ENCODE measurements at regions not wholly inside any gene's neighbourhood (a gene's known extent, or its start where the extent isn't known, plus 50 kb on each side); places are given as distances from the start of the nearest gene placed in this dataset.

- peak; percentile 88 for ATAC-seq (ENCODE audit: low read depth)
- peak overlapping the region; percentile 32; the same call in 1 of the 2 replicates for H3K4me2 ChIP-seq (ENCODE audit: low read depth, low read length)
Observed at GRCh38 chr12:93229494-93230325, 148.0 kb upstream of the NUDT4 start.

More at GRCh38 chr12:93229494-93230325, 148.0 kb upstream of the NUDT4 start:
- peak overlapping the region; percentile 90 for H3K27ac ChIP-seq (ENCODE audit: insufficient read depth, low read length)
- H3K36me3 ChIP-seq (ENCODE audit: control insufficient read depth, insufficient read depth, low read length): no peaks in the 10 kb centered on the region
- peak overlapping the region; percentile 72; the same call in 2 of the 3 replicates for H2BK15ac ChIP-seq (ENCODE audit: low read depth, low read length)
- peak overlapping the region; percentile 68; the same call in 1 of the 2 replicates for H3K56ac ChIP-seq (ENCODE audit: extremely low read depth, insufficient read depth, low read length)
- H3K14ac ChIP-seq (replicated peaks; ENCODE audit: low read depth, low read length): peak overlapping the region; percentile 89
- H3K4me1 ChIP-seq (ENCODE audit: control insufficient read depth, insufficient read depth, low read length): peaks cover 5% of the 10 kb centered on the region
- peak overlapping the region; percentile 87 for H2AK5ac ChIP-seq (ENCODE audit: low read depth, low read length)
- no peak overlapping the region for H3K9ac ChIP-seq (ENCODE audit: low read depth, low read length)
- peak overlapping the region; percentile 86 for H3K18ac ChIP-seq (ENCODE audit: low read depth, low read length)
- no peak overlapping the region for H2AK9ac ChIP-seq (replicated peaks; ENCODE audit: low read depth, low read length, poor library complexity)
- BruUV-seq (replicated peaks): no TSS peak
- no peaks in the 10 kb centered on the region for H4K20me1 ChIP-seq (ENCODE audit: insufficient read depth, low read length)
- no peaks in the 10 kb centered on the region for H3K79me1 ChIP-seq (ENCODE audit: low read depth in 1 of 2, low read length in 2 of 2)
- H4K91ac ChIP-seq (ENCODE audit: insufficient read depth, low read depth, low read length): peak overlapping the region; percentile 90
- POLR2A ChIA-PET (ENCODE audit: unreplicated experiment): no interaction called here
- no peaks in the 10 kb centered on the region for H3K9me3 ChIP-seq (ENCODE audit: control insufficient read depth, insufficient read depth, low read length)
- H2AFZ ChIP-seq (replicated peaks; ENCODE audit: low read length, poor library complexity): peak overlapping the region; percentile 79
- peak overlapping the region; percentile 21; the same call in 1 of the 2 replicates for H4K5ac ChIP-seq (ENCODE audit: low read depth, low read length)
- peak overlapping the region; percentile 45 to 92 for H4K8ac ChIP-seq (ENCODE audit: low read depth in 2 of 2, low read length in 2 of 2)
- peak overlapping the region; percentile 96 for H2BK20ac ChIP-seq (ENCODE audit: low read depth, low read length)
- in situ Hi-C loops (cut with MboI; ENCODE audit: low sequenced_read_pairs): no loop called here
- H3K23ac ChIP-seq (ENCODE audit: low read depth, low read length): peak overlapping the region; percentile 94
- WGBS, 2 experiments (ENCODE audit: extremely low coverage in 2 of 2, insufficient read length in 1 of 2): 100% methylated on average over 1 of the region's 6 CpGs; no CpG with 5 or more reads in 1 of the 2 experiments
- peak overlapping the region; percentile 98 for H2BK120ac ChIP-seq (ENCODE audit: low read depth, low read length)
- CTCF ChIA-PET: no interaction called here
- no peaks in the 10 kb centered on the region for H3K27me3 ChIP-seq (ENCODE audit: control insufficient read depth, insufficient read depth, low read length)
- intact Hi-C loops (cut with micrococcal nuclease): no loop called here
- peak; percentile 96 for DNase-seq
- no peak overlapping the region for H3K4me3 ChIP-seq (ENCODE audit: insufficient read depth, low read depth, low read length)
- dilution Hi-C loops (cut with HindIII; ENCODE audit: low sequenced_read_pairs, unreplicated experiment): no loop called here
- no peak for TF ChIP-seq RAD21 (IDR thresholded peaks at IDR 0.05; ENCODE audit: low read length)
- peak; percentile 94 for TF ChIP-seq CEBPB (IDR thresholded peaks at IDR 0.05; ENCODE audit: low read depth, low read length)
- TF ChIP-seq FOS (IDR thresholded peaks at IDR 0.05; ENCODE audit: low read depth, low read length): peak; percentile 81
- TF ChIP-seq POLR2A (IDR thresholded peaks at IDR 0.05; ENCODE audit: low read depth, low read length): no peak
- TF ChIP-seq MAZ (IDR thresholded peaks at IDR 0.05; ENCODE audit: borderline replicate concordance, low read depth, low read length): no peak; the same call in 1 of the 2 replicates
- peak; percentile 85 for TF ChIP-seq BHLHE40 (IDR thresholded peaks at IDR 0.05; ENCODE audit: low read depth, low read length)
- H3K9me1 ChIP-seq (ENCODE audit: insufficient read depth, low read length): no peaks in the 10 kb centered on the region
- H3K4ac ChIP-seq (ENCODE audit: low read depth, low read length): peak overlapping the region; percentile 96
- peak overlapping the region; percentile 97 for H2BK5ac ChIP-seq (ENCODE audit: low read depth, low read length, poor library complexity, severe bottlenecking)

Data from IMR-90 (cell line).